K562 (cell line): ENCODE measurements at regions not wholly inside any gene's neighbourhood (a gene's known extent, or its start where the extent isn't known, plus 50 kb on each side); places are given as distances from the start of the nearest gene placed in this dataset.

Experiments
- CAMTA2 ChIP-seq: fragments of 250-450 bp; sonication (Bioruptor Pico); conservative IDR thresholded peaks from 2 replicates; pipeline ENCODE4 v1.5.1; 2022
- GATA2 ChIP-seq: sonication (generic); formaldehyde crosslinking; IDR thresholded peaks from 2 replicates; pipeline ENCODE4 v1.4.0; 2020; ENCODE audit warnings: mild to moderate bottlenecking, missing genetic modification reagents
- NFYB ChIP-seq: IDR thresholded peaks from 2 replicates; pipeline ENCODE4 v1.6.1; 2011; ENCODE audit warnings: mild to moderate bottlenecking, moderate library complexity; ENCODE audit not compliant: insufficient read length; ENCODE audit errors: extremely low read depth
- POLR2A ChIP-seq: fragments of 450-650 bp; conservative IDR thresholded peaks from 2 replicates; pipeline ENCODE4 v1.6.1; 2016
- RAD21 ChIP-seq, 2 experiments: fragments of 250-450 bp in 1 of 2; fragments of 450-650 bp in 1 of 2; sonication (Bioruptor Pico) in 1 of 2; formaldehyde crosslinking in 1 of 2; IDR thresholded peaks in 1 of 2; conservative IDR thresholded peaks in 1 of 2; 2 replicates each; pipeline versions ENCODE4 v1.4.0 to v1.8.0; 2020 to 2022; ENCODE audit warnings: mild to moderate bottlenecking in 2 of 2, moderate library complexity in 1 of 2
- SRSF7 ChIP-seq: fragments of 200-400 bp; formaldehyde crosslinking; optimal IDR thresholded peaks from 2 replicates; pipeline ENCODE3; 2017; ENCODE audit warnings: mild to moderate bottlenecking, low read depth, low read length
- WHSC1 ChIP-seq: IDR thresholded peaks from one replicate; pipeline ENCODE4 v1.6.1; 2012; ENCODE audit warnings: low read length, control low read depth, inconsistent platforms
- TF ChIP-seq, protein P1 (sequence below), 3 experiments: IDR thresholded peaks in 2 of 3; conservative IDR thresholded peaks in 1 of 3; 2 replicates each; pipeline ENCODE4 v1.5.1; 2011 to 2012; ENCODE audit warnings: low read length in 3 of 3, mild to moderate bottlenecking in 3 of 3, control low read depth in 2 of 3, improper control_type of control experiment in 1 of 3, inconsistent platforms in 1 of 3, low read depth in 1 of 3, mixed read lengths in 1 of 3, moderate library complexity in 1 of 3; ENCODE audit not compliant: insufficient read depth in 2 of 3
- TF ChIP-seq, protein P2 (sequence below): fragments of 450-650 bp; IDR thresholded peaks from 2 replicates; pipeline ENCODE4 v1.7.1; 2018; ENCODE audit warnings: mild to moderate bottlenecking, low read depth; ENCODE audit not compliant: partially characterized antibody
- TF ChIP-seq, protein P3 (sequence below): IDR thresholded peaks from 2 replicates; pipeline ENCODE4 v1.6.1; 2011; ENCODE audit not compliant: insufficient read length; ENCODE audit errors: extremely low read depth

DNA sequence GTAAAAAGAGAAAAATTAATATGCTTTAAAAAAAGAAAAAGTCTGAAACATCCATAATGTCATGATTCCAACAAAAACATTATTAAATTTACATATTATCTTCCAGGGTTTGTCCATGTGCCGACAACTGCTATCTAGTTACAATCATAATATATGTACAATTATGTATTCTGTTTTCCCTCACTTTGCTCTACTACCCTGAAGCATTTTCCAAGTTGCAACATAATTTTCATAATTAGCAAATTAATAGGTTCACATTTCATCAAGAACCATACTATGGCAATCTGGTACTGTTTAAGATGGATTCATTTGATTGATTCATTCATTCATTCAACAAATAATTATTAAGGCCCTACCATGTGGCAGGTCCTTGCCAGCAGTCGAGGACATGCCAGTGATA, 128.9 kb upstream of the LEF1 start:
- TF ChIP-seq CAMTA2 (CRISPR knock-in tag) = no peak
- TF ChIP-seq, protein P1, sequence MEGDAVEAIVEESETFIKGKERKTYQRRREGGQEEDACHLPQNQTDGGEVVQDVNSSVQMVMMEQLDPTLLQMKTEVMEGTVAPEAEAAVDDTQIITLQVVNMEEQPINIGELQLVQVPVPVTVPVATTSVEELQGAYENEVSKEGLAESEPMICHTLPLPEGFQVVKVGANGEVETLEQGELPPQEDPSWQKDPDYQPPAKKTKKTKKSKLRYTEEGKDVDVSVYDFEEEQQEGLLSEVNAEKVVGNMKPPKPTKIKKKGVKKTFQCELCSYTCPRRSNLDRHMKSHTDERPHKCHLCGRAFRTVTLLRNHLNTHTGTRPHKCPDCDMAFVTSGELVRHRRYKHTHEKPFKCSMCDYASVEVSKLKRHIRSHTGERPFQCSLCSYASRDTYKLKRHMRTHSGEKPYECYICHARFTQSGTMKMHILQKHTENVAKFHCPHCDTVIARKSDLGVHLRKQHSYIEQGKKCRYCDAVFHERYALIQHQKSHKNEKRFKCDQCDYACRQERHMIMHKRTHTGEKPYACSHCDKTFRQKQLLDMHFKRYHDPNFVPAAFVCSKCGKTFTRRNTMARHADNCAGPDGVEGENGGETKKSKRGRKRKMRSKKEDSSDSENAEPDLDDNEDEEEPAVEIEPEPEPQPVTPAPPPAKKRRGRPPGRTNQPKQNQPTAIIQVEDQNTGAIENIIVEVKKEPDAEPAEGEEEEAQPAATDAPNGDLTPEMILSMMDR (IDR thresholded peaks at IDR 0.05 in 2 of 3, conservative IDR thresholded peaks at IDR 0.05 in 1 of 3; ENCODE audit: insufficient read depth in 2 of 3, low read depth in 1 of 3, low read length in 3 of 3) = no peak
- TF ChIP-seq, protein P2, sequence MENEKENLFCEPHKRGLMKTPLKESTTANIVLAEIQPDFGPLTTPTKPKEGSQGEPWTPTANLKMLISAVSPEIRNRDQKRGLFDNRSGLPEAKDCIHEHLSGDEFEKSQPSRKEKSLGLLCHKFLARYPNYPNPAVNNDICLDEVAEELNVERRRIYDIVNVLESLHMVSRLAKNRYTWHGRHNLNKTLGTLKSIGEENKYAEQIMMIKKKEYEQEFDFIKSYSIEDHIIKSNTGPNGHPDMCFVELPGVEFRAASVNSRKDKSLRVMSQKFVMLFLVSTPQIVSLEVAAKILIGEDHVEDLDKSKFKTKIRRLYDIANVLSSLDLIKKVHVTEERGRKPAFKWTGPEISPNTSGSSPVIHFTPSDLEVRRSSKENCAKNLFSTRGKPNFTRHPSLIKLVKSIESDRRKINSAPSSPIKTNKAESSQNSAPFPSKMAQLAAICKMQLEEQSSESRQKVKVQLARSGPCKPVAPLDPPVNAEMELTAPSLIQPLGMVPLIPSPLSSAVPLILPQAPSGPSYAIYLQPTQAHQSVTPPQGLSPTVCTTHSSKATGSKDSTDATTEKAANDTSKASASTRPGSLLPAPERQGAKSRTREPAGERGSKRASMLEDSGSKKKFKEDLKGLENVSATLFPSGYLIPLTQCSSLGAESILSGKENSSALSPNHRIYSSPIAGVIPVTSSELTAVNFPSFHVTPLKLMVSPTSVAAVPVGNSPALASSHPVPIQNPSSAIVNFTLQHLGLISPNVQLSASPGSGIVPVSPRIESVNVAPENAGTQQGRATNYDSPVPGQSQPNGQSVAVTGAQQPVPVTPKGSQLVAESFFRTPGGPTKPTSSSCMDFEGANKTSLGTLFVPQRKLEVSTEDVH = no peak
- TF ChIP-seq WHSC1 = no peak
- TF ChIP-seq, protein P3, sequence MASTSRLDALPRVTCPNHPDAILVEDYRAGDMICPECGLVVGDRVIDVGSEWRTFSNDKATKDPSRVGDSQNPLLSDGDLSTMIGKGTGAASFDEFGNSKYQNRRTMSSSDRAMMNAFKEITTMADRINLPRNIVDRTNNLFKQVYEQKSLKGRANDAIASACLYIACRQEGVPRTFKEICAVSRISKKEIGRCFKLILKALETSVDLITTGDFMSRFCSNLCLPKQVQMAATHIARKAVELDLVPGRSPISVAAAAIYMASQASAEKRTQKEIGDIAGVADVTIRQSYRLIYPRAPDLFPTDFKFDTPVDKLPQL = no peak
- TF ChIP-seq RAD21 (CRISPR knock-in tag; conservative IDR thresholded peaks at IDR 0.05 in 1 of 2, IDR thresholded peaks at IDR 0.05 in 1 of 2) = no peak
- no peak for TF ChIP-seq SRSF7
- TF ChIP-seq POLR2A = no peak
- no peak for TF ChIP-seq GATA2
- no peak for TF ChIP-seq NFYB
